ENCODE measurements at regions not wholly inside any gene's neighbourhood (a gene's known extent, or its start where the extent isn't known, plus 50 kb on each side); places are given as distances from the start of the nearest gene placed in this dataset.

DNA sequence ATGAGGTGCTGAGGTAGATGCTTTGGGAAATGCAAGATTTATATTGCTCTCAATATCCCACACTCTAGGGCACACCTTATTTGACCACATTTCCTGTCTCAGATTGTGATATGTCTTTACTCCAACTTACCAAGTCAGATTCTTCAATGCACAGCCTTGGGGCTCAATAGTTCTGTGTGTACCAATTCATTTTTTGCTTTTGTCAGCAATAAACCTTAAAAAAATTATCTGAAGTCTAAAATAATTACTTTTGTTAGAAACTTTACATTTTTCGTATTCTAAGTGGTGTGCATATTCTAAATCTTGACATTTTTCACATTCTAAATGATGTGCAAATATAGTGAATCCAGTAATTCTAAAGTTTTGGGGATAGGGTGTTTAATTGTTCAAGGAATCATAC lies 447.5 kb upstream of the COX7C start:
- no peak for TF ChIP-seq EP300 (IDR thresholded peaks at IDR 0.05)
- TF ChIP-seq, protein P1, sequence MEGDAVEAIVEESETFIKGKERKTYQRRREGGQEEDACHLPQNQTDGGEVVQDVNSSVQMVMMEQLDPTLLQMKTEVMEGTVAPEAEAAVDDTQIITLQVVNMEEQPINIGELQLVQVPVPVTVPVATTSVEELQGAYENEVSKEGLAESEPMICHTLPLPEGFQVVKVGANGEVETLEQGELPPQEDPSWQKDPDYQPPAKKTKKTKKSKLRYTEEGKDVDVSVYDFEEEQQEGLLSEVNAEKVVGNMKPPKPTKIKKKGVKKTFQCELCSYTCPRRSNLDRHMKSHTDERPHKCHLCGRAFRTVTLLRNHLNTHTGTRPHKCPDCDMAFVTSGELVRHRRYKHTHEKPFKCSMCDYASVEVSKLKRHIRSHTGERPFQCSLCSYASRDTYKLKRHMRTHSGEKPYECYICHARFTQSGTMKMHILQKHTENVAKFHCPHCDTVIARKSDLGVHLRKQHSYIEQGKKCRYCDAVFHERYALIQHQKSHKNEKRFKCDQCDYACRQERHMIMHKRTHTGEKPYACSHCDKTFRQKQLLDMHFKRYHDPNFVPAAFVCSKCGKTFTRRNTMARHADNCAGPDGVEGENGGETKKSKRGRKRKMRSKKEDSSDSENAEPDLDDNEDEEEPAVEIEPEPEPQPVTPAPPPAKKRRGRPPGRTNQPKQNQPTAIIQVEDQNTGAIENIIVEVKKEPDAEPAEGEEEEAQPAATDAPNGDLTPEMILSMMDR (IDR thresholded peaks at IDR 0.05) = no peak
